Suprapubic skin (tissue), 4 donors: ENCODE measurements at regions not wholly inside any gene's neighbourhood (a gene's known extent, or its start where the extent isn't known, plus 50 kb on each side); places are given as distances from the start of the nearest gene placed in this dataset.
"Not testable (repeated sequence)": the region's sequence is repeated elsewhere in the genome, so short reads cannot be mapped to it uniquely, and the experiment has no call there.

Source experiments
- DNase-seq, 2 donors: peaks; one replicate each; pipeline ENCODE4 v3.0.0-alpha.2; 2019; ENCODE audit warnings: low spot score in 2 of 2
- H3K27ac ChIP-seq: fragments of 200-600 bp; sonication (generic); one replicate; pipeline ENCODE4 v1.5.1; 2019
- H3K27me3 ChIP-seq: fragments of 200-600 bp; sonication (generic); one replicate; pipeline ENCODE4 v1.5.1; 2019
- H3K36me3 ChIP-seq: fragments of 200-600 bp; sonication (generic); one replicate; pipeline ENCODE4 v1.5.1; 2019
- H3K4me1 ChIP-seq: fragments of 200-600 bp; sonication (generic); one replicate; pipeline ENCODE4 v1.5.1; 2019
- H3K4me3 ChIP-seq: fragments of 200-600 bp; sonication (generic); one replicate; pipeline ENCODE4 v1.5.1; 2019; ENCODE audit warnings: mild to moderate bottlenecking
- H3K9me3 ChIP-seq: fragments of 200-600 bp; sonication (generic); one replicate; pipeline ENCODE4 v1.5.1; 2019
- EP300 ChIP-seq: sonication (generic); formaldehyde crosslinking; IDR thresholded peaks from one replicate; pipeline ENCODE4 v1.6.1; 2017; ENCODE audit warnings: antibody characterized with exemption
- POLR2A ChIP-seq, 2 donors: fragments of 450-650 bp; IDR thresholded peaks; one replicate each; pipeline ENCODE4 v1.6.1; 2017; ENCODE audit warnings: antibody characterized with exemption in 2 of 2, mild to moderate bottlenecking in 2 of 2, moderate library complexity in 2 of 2
- POLR2AphosphoS5 ChIP-seq, 3 donors: sonication (generic); formaldehyde crosslinking; IDR thresholded peaks; one replicate each; pipeline ENCODE4 v1.6.1; 2017; ENCODE audit warnings: antibody characterized with exemption in 3 of 3
- WGBS: methylation state at CpG from one replicate; pipeline ENCODE4 v1.1.5; 2018; 5-methylcytosine and 5-hydroxymethylcytosine counted together
- TF ChIP-seq, protein P1 (sequence below), 2 donors: fragments of 200-600 bp in 1 of 2; fragments of 450-650 bp in 1 of 2; sonication (generic) in 1 of 2; IDR thresholded peaks; one replicate each; pipeline ENCODE4 v1.5.1; 2016 to 2019; ENCODE audit warnings: antibody characterized with exemption in 2 of 2, mild to moderate bottlenecking in 1 of 2, moderate library complexity in 1 of 2

DNA sequence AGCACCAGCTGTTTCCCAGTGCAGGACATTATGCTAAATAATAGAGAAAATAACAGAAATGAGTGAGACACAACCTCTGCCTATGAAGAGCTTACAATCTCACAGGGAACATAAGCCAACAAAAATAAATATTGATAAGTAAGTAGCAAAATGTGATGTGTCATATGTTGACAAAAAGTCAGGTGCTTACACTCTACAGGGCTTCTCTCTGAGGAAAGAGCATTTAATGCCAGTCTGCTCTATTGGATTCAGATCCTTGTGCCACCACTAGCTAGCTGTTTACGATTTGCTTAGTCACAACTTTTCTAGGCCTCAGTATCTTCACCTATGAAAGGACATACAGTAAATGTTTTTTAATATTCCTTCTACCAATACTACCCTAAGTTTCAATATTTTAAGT, 500.9 kb upstream of the NAALADL2 start:
- no peaks in the 10 kb centered on the region for H3K4me1 ChIP-seq
- H3K27ac ChIP-seq = no peak overlapping the region
- WGBS = 91% methylated on average over 1 of the region's 1 CpG
- TF ChIP-seq POLR2AphosphoS5 (IDR thresholded peaks at IDR 0.05) (no peak), EP300 (no peak), POLR2A (IDR thresholded peaks at IDR 0.05) (no peak)
- TF ChIP-seq, protein P1, sequence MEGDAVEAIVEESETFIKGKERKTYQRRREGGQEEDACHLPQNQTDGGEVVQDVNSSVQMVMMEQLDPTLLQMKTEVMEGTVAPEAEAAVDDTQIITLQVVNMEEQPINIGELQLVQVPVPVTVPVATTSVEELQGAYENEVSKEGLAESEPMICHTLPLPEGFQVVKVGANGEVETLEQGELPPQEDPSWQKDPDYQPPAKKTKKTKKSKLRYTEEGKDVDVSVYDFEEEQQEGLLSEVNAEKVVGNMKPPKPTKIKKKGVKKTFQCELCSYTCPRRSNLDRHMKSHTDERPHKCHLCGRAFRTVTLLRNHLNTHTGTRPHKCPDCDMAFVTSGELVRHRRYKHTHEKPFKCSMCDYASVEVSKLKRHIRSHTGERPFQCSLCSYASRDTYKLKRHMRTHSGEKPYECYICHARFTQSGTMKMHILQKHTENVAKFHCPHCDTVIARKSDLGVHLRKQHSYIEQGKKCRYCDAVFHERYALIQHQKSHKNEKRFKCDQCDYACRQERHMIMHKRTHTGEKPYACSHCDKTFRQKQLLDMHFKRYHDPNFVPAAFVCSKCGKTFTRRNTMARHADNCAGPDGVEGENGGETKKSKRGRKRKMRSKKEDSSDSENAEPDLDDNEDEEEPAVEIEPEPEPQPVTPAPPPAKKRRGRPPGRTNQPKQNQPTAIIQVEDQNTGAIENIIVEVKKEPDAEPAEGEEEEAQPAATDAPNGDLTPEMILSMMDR (IDR thresholded peaks at IDR 0.05) = no peak
- no peaks in the 10 kb centered on the region for H3K36me3 ChIP-seq
- no peak for DNase-seq
- H3K9me3 ChIP-seq = no peaks in the 10 kb centered on the region
- H3K4me3 ChIP-seq = no peak overlapping the region
- H3K27me3 ChIP-seq = no peaks in the 10 kb centered on the region

DNA sequence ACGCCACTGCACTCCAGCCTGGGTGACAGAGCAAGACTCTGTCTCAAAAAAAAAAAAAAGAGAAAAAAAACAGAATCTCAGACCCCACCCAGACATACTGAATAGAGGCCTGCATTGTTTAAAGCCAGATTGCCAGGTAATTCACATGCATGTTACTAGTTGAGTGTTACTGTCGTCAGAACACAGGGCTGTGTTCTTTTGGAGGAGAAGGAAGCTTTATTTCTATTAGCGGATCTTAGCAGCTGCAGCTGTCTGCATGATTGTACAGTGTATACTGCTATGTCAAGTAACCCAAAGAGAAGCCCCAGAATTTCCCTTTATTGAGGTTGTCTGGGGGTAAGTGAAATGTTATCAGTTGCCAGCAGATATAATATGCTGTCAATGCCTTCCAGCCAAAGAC, 496.6 kb upstream of the NAALADL2 start:
- Histone ChIP-seq H3K27ac (no peak overlapping the region), H3K36me3 (no peaks in the 10 kb centered on the region), H3K9me3 (no peaks in the 10 kb centered on the region), H3K4me3 (no peak overlapping the region), H3K27me3 (no peaks in the 10 kb centered on the region), H3K4me1 (no peaks in the 10 kb centered on the region)
- DNase-seq = no peak
- TF ChIP-seq, protein P1 (IDR thresholded peaks at IDR 0.05) = no peak
- 77% methylated on average over 3 of the region's 3 CpGs for WGBS

DNA sequence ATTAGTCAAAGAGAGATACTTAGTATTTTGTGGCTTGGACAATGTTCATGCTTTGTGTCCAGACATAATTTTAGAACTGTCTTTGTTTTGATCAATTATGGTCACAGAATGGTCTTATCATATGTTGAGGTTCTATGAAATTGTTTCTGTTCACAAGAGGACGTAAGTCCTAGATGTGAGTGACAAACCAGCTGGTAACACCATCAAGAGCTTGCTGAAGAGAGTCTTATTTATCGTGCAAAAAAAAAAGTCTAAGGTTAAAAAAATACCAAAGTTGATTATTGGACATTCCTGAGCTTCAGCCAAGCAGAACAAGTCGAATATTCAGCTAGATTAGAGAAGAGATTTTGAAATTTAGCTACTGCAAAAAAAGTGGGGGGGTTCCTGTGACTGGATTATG, 495.9 kb upstream of the NAALADL2 start:
- no peaks in the 10 kb centered on the region for H3K27me3 ChIP-seq
- DNase-seq = no peak
- H3K4me3 ChIP-seq = no peak overlapping the region
- TF ChIP-seq POLR2AphosphoS5 (IDR thresholded peaks at IDR 0.05) (no peak), EP300 (no peak), POLR2A (IDR thresholded peaks at IDR 0.05) (no peak)
- TF ChIP-seq, protein P1 (IDR thresholded peaks at IDR 0.05) = no peak
- H3K36me3 ChIP-seq = no peaks in the 10 kb centered on the region
- no peaks in the 10 kb centered on the region for H3K4me1 ChIP-seq
- WGBS = 39% methylated on average over 3 of the region's 3 CpGs
- no peaks in the 10 kb centered on the region for H3K9me3 ChIP-seq
- H3K27ac ChIP-seq = no peak overlapping the region

DNA sequence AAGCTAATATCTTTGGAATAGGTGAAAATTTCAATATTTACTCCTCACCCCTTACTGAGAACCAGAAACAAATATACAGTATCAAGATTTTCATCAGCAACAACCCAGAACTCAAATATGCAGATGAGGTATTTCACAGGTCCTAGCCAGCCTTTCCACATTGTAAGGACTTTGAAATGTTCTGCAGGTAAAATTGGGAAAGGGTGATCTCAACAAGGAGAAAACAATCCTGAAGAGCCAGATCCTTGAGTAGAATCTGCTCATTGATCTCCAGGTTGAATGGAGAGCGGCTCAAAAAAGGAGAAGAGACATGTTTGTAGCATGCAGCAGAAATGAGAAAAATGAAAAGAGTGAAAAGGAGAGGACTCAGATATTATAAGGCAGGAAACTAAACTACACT, 493.3 kb upstream of the NAALADL2 start:
- Histone ChIP-seq H3K9me3 (no peaks in the 10 kb centered on the region), H3K36me3 (no peaks in the 10 kb centered on the region), H3K27ac (no peak overlapping the region), H3K4me1 (no peaks in the 10 kb centered on the region), H3K4me3 (no peak overlapping the region), H3K27me3 (no peaks in the 10 kb centered on the region)
- no peak for TF ChIP-seq POLR2AphosphoS5 (IDR thresholded peaks at IDR 0.05)
- no peak for TF ChIP-seq POLR2A (IDR thresholded peaks at IDR 0.05)
- TF ChIP-seq, protein P1 (IDR thresholded peaks at IDR 0.05) = no peak
- no peak for TF ChIP-seq EP300
- DNase-seq = no peak
- 89% methylated on average over 1 of the region's 1 CpG for WGBS

DNA sequence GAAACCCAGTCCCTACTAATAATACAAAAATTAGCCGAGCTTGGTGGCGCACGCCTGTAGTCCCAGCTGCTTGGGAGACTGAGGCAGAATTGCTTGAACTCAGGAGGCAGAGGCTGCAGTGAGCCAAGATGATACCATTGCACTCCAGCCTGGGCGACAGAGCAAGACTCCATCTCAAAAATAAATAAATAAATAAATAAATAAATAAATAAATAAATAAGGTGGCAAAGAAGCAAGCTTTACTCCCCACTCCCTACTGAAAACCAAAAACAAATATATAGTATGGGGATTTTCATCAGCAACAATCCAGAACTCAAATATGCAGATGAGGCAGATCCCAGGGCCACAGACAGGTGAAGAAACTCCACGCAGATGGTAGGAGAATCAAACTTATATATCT, 492.2 kb upstream of the NAALADL2 start:
- H3K27ac ChIP-seq, H3K36me3 ChIP-seq, H3K4me3 ChIP-seq, H3K4me1 ChIP-seq, H3K27me3 ChIP-seq, H3K9me3 ChIP-seq, DNase-seq: not testable (repeated sequence)
- WGBS = 78% methylated on average over 5 of the region's 5 CpGs

DNA sequence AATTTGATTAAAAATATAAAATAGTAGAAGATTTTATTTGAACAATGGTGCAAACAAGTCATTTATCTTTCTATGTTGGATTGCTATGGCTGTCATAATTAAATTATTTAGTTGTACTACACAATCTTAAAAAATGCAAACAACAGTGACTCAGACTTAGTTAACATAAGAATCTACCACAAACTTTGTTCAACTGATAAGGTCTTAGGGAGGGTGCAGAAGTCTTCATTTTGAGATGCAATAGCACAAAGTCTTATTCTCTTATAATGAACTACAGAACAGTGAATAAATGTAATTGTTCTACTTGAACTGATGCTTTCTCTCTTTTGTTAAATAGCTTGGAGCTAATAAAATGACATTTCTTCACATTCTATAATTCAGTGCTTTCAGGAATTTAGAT, 482.8 kb upstream of the NAALADL2 start:
- H3K36me3 ChIP-seq = no peaks in the 10 kb centered on the region
- no peaks in the 10 kb centered on the region for H3K9me3 ChIP-seq
- H3K4me3 ChIP-seq = no peak overlapping the region
- H3K27me3 ChIP-seq = no peaks in the 10 kb centered on the region
- H3K27ac ChIP-seq = no peak overlapping the region
- H3K4me1 ChIP-seq = no peaks in the 10 kb centered on the region
- TF ChIP-seq POLR2AphosphoS5 (IDR thresholded peaks at IDR 0.05) = no peak
- TF ChIP-seq, protein P1 (IDR thresholded peaks at IDR 0.05) = no peak
- no peak for TF ChIP-seq POLR2A (IDR thresholded peaks at IDR 0.05)
- no peak for TF ChIP-seq EP300
- DNase-seq = no peak
